K562 (cell line): ENCODE measurements at regions not wholly inside any gene's neighbourhood (a gene's known extent, or its start where the extent isn't known, plus 50 kb on each side); places are given as distances from the start of the nearest gene placed in this dataset.

Source experiments
- ATAC-seq: fragments of 200-7000 bp; cut with Tn5 transposase; 3 replicates; pipeline ENCODE4 v1.9.1; 2020; ENCODE audit warnings: moderate library complexity
- BruUV-seq: library from RNA; stranded (reverse); fragments of 400-500 nt; replicated peaks from 2 replicates; lab custom pipeline; 2021; lab: Mats Ljungman, UMichigan
- CTCF ChIA-PET: fragments of 300-600 bp; formaldehyde crosslinking; extraction: SDS; loops from one replicate; lab custom pipeline; 2021; ENCODE audit warnings: low intra/inter-chr PET ratio; lab: Yijun Ruan, JAX
- POLR2A ChIA-PET: fragments of 300-600, 350-650 bp; sonication (Branson Sonifier 250); formaldehyde crosslinking; extraction: SDS; loops from one replicate; lab custom pipeline; 2021; ENCODE audit warnings: antibody characterized with exemption, inconsistent platforms; lab: Yijun Ruan, JAX
- DNase-seq, 4 experiments: peaks; one replicate each; pipeline versions ENCODE4 v3.0.0 to v3.0.0-alpha.2; 2011 to 2018; ENCODE audit warnings: low spot score in 3 of 4, mixed read lengths in 3 of 4; ENCODE audit errors: extremely low read depth in 1 of 4
- FAIRE-seq: peaks from 2 replicates; lab custom pipeline; 2011; peaks lifted over from hg19 to GRCh38; lab: Jason Lieb, UNC
- H2AFZ ChIP-seq: 2 replicates; pipeline ENCODE4 v1.6.0; 2011; ENCODE audit warnings: low read depth, low read length, control low read depth, inconsistent platforms
- H3K27ac ChIP-seq: fragments of 200-600 bp; 3 replicates; pipeline ENCODE4 v1.8.0; 2011; ENCODE audit warnings: low read depth, mild to moderate bottlenecking, control low read depth, inconsistent platforms, low read length, moderate library complexity, mixed read lengths; ENCODE audit errors: extremely low read depth
- H3K27me3 ChIP-seq, 2 experiments: fragments of 300-600 bp in 1 of 2; 2 replicates in 1 of 2; 3 replicates in 1 of 2; pipeline versions ENCODE4 v1.6.0 to v1.8.0; 2011; ENCODE audit warnings: inconsistent platforms in 2 of 2, low read length in 2 of 2, mild to moderate bottlenecking in 1 of 2, mixed read lengths in 1 of 2, moderate library complexity in 1 of 2; ENCODE audit not compliant: control insufficient read depth in 2 of 2, insufficient read depth in 2 of 2
- H3K36me3 ChIP-seq: fragments of 300-600 bp; 3 replicates; pipeline ENCODE4 v1.8.0; 2011; ENCODE audit warnings: mild to moderate bottlenecking, low read length, inconsistent platforms; ENCODE audit not compliant: control insufficient read depth, insufficient read depth
- H3K4me1 ChIP-seq, 2 experiments: fragments of 200-600 bp in 1 of 2; replicated peaks in 1 of 2; 2 replicates in 1 of 2; 3 replicates in 1 of 2; pipeline versions ENCODE4 v1.5.1 to v1.8.0; 2011; ENCODE audit warnings: inconsistent platforms in 2 of 2, low read length in 2 of 2, mild to moderate bottlenecking in 1 of 2, mixed read lengths in 1 of 2, moderate library complexity in 1 of 2; ENCODE audit not compliant: control insufficient read depth in 2 of 2, insufficient read depth in 2 of 2
- H3K4me2 ChIP-seq: 2 replicates; pipeline ENCODE4 v1.6.1; 2011; ENCODE audit warnings: low read length, control low read depth, inconsistent platforms, mixed read lengths; ENCODE audit not compliant: insufficient read depth
- H3K4me3 ChIP-seq: fragments of 200-600 bp; sonication (generic), shearing (Covaris generic); 2 replicates; pipeline ENCODE4 v1.5.1; 2016; ENCODE audit warnings: control low read depth, inconsistent platforms
- H3K79me2 ChIP-seq: fragments of 200-600 bp; 3 replicates; pipeline ENCODE4 v1.8.0; 2011; ENCODE audit warnings: low read length, inconsistent platforms; ENCODE audit not compliant: control insufficient read depth, insufficient read depth
- H3K9ac ChIP-seq, 2 experiments: 2 replicates each; pipeline versions ENCODE4 v1.6.0 to v1.6.1; 2011; ENCODE audit warnings: low read depth in 2 of 2, low read length in 2 of 2, control low read depth in 1 of 2, inconsistent platforms in 1 of 2, mild to moderate bottlenecking in 1 of 2, mixed read lengths in 1 of 2; ENCODE audit not compliant: insufficient read depth in 1 of 2
- H3K9me1 ChIP-seq: one replicate; pipeline ENCODE4 v1.6.0; 2011; ENCODE audit warnings: inconsistent platforms, mild to moderate bottlenecking, low read length, moderate library complexity; ENCODE audit not compliant: control insufficient read depth, insufficient read depth
- H3K9me3 ChIP-seq: replicated peaks from 2 replicates; pipeline ENCODE4 v1.5.1; 2011; ENCODE audit warnings: low read depth, low read length, inconsistent platforms; ENCODE audit not compliant: control insufficient read depth, insufficient read depth
- H4K20me1 ChIP-seq: replicated peaks from 2 replicates; pipeline ENCODE4 v1.6.1; 2011; ENCODE audit warnings: low read length, inconsistent platforms, mixed read lengths; ENCODE audit not compliant: control insufficient read depth, insufficient read depth
- ATF4 ChIP-seq: fragments of 450-650 bp; formaldehyde crosslinking; IDR thresholded peaks from 2 replicates; pipeline ENCODE4 v1.4.0; 2022; ENCODE audit warnings: mild to moderate bottlenecking, moderate library complexity
- NELFE ChIP-seq: IDR thresholded peaks from 2 replicates; pipeline ENCODE4 v1.6.1; 2011; ENCODE audit warnings: mild to moderate bottlenecking; ENCODE audit not compliant: insufficient read depth, insufficient read length
- POLR2H ChIP-seq: IDR thresholded peaks from 2 replicates; pipeline ENCODE4 v1.6.1; 2016; ENCODE audit warnings: missing genetic modification characterization, low read depth, mild to moderate bottlenecking, control low read depth, missing compliant biosample characterization, moderate library complexity
- ZBTB43 ChIP-seq: sonication (generic); formaldehyde crosslinking; IDR thresholded peaks from 2 replicates; pipeline ENCODE4 v1.8.0; 2023; ENCODE audit warnings: mild to moderate bottlenecking, missing genetic modification reagents
- ZNF316 ChIP-seq: fragments of 450-650 bp; IDR thresholded peaks from 2 replicates; pipeline ENCODE4 v1.6.1; 2016
- ZNF511 ChIP-seq: sonication (generic); formaldehyde crosslinking; IDR thresholded peaks from 2 replicates; pipeline ENCODE4 v1.8.0; 2022; ENCODE audit warnings: mild to moderate bottlenecking, missing genetic modification reagents
- WGBS: fragments of 100-300 bp; shearing (Covaris generic); methylation state at CpG from one replicate; pipeline ENCODE4 v1.1.6; 2016; ENCODE audit warnings: low coverage, mixed read lengths; ENCODE audit not compliant: insufficient coverage; ENCODE audit errors: missing lambda C conversion rate; 5-methylcytosine and 5-hydroxymethylcytosine counted together
- in situ Hi-C: fragments of 300-500 bp; cut with MboI; formaldehyde crosslinking; loops from 4 replicates; pipeline ENCODE4 v1.15.0; 2018; ENCODE audit warnings: inconsistent platforms, mixed read lengths
- intact Hi-C: fragments of 100-400 bp; cut with micrococcal nuclease; formaldehyde crosslinking; loops from 2 replicates; pipeline ENCODE4 v1.14.2; 2022

- CTCF ChIA-PET = no interaction called here
- 6% methylated on average over 3 of the region's 3 CpGs for WGBS
- FAIRE-seq = no peak
Measured at GRCh38 chr2:117085256-117085655, 729.2 kb upstream of the DDX18 start.

GRCh38 chr2:117085737-117086136 is 728.8 kb upstream of the DDX18 start:
- no peak overlapping the region for H3K27ac ChIP-seq
- H3K4me2 ChIP-seq = no peak overlapping the region
- 0% methylated on average over 1 of the region's 1 CpG for WGBS
- no peaks in the 10 kb centered on the region; the same call in 1 of the 2 replicates for H3K9me3 ChIP-seq
- CTCF ChIA-PET = no interaction called here
- H3K4me3 ChIP-seq = no peak overlapping the region
- H3K9ac ChIP-seq = no peak overlapping the region
- no peaks in the 10 kb centered on the region for H3K27me3 ChIP-seq
- in situ Hi-C loops (no loop called here), intact Hi-C loops (no loop called here)
- POLR2A ChIA-PET = no interaction called here
- H3K36me3 ChIP-seq = no peaks in the 10 kb centered on the region
- no peaks in the 10 kb centered on the region for H3K9me1 ChIP-seq
- no peaks in the 10 kb centered on the region for H3K4me1 ChIP-seq
- H4K20me1 ChIP-seq = no peaks in the 10 kb centered on the region
- TF ChIP-seq ZNF316 = 0 out of 2 replicates have a peak, but pooled peaks have one; percentile 8
- TF ChIP-seq ZBTB43 (CRISPR knock-in tag) = no peak
- no peak for TF ChIP-seq ZNF511 (CRISPR knock-in tag)
- BruUV-seq = no TSS peak
- DNase-seq (no peak), ATAC-seq (no peak), FAIRE-seq (no peak)
- H3K79me2 ChIP-seq = no peaks in the 10 kb centered on the region
- no peak overlapping the region for H2AFZ ChIP-seq

More at GRCh38 chr2:117085256-117085655, 729.2 kb upstream of the DDX18 start:
- no peak overlapping the region for H3K4me3 ChIP-seq
- no peak overlapping the region for H3K4me2 ChIP-seq
- ATAC-seq (no peak), DNase-seq (no peak)
- no peak overlapping the region for H3K27ac ChIP-seq
- no peaks in the 10 kb centered on the region; the same call in 1 of the 2 replicates for H3K9me3 ChIP-seq
- no peak overlapping the region for H2AFZ ChIP-seq
- H3K4me1 ChIP-seq = no peaks in the 10 kb centered on the region
- POLR2A ChIA-PET = no interaction called here
- intact Hi-C loops = no loop called here
- no peak overlapping the region for H3K9ac ChIP-seq
- H3K79me2 ChIP-seq = no peaks in the 10 kb centered on the region
- TF ChIP-seq NELFE (no peak), ATF4 (CRISPR knock-in tag) (no peak), POLR2H (tag) (no peak)
- no peaks in the 10 kb centered on the region for H4K20me1 ChIP-seq
- no TSS peak for BruUV-seq
- no peaks in the 10 kb centered on the region for H3K9me1 ChIP-seq
- no peaks in the 10 kb centered on the region for H3K36me3 ChIP-seq
- in situ Hi-C loops = no loop called here
- no peaks in the 10 kb centered on the region for H3K27me3 ChIP-seq
